Mammary epithelial cell (primary cell): ENCODE measurements at regions not wholly inside any gene's neighbourhood (a gene's known extent, or its start where the extent isn't known, plus 50 kb on each side); places are given as distances from the start of the nearest gene placed in this dataset.

Experiments used
- EZH2 ChIP-seq: IDR thresholded peaks from 2 replicates; pipeline ENCODE4 v1.6.1; 2012; ENCODE audit warnings: low read length, inconsistent platforms, borderline replicate concordance
- TF ChIP-seq, protein P1 (sequence below), 2 donors: IDR thresholded peaks in 1 of 2; conservative IDR thresholded peaks in 1 of 2; 2 replicates each; pipeline ENCODE4 v1.5.1; 2011 to 2012; ENCODE audit warnings: inconsistent platforms in 2 of 2, low read length in 2 of 2, mild to moderate bottlenecking in 2 of 2, control low read depth in 1 of 2, low read depth in 1 of 2; ENCODE audit not compliant: insufficient read depth in 1 of 2; ENCODE audit errors: extremely low read depth in 1 of 2

DNA sequence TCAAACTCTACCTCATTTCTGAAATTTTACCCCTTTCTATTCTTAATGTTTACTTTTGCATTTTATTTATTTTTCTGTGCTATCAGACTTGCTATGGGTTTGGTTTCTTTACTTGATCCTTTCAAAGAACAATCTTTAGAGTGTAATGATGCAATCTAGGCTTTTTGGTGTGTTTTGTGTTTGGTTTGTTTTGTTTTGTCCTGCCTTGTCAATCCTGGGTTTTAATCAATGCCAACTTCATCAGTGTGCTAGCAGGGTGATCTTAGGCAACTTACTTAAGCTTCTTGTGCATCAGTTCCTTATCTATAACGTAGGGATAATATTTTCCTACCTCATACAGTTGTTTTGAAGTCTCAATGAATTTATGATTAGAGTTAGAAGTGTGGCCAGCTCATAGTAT lies 350.4 kb downstream of the NR4A2 start:
- TF ChIP-seq, protein P1, sequence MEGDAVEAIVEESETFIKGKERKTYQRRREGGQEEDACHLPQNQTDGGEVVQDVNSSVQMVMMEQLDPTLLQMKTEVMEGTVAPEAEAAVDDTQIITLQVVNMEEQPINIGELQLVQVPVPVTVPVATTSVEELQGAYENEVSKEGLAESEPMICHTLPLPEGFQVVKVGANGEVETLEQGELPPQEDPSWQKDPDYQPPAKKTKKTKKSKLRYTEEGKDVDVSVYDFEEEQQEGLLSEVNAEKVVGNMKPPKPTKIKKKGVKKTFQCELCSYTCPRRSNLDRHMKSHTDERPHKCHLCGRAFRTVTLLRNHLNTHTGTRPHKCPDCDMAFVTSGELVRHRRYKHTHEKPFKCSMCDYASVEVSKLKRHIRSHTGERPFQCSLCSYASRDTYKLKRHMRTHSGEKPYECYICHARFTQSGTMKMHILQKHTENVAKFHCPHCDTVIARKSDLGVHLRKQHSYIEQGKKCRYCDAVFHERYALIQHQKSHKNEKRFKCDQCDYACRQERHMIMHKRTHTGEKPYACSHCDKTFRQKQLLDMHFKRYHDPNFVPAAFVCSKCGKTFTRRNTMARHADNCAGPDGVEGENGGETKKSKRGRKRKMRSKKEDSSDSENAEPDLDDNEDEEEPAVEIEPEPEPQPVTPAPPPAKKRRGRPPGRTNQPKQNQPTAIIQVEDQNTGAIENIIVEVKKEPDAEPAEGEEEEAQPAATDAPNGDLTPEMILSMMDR (conservative IDR thresholded peaks at IDR 0.05 in 1 of 2, IDR thresholded peaks at IDR 0.05 in 1 of 2; ENCODE audit: extremely low read depth in 1 of 2, insufficient read depth in 1 of 2, low read depth in 1 of 2, low read length in 2 of 2) = no peak
- TF ChIP-seq EZH2 = no peak
